HepG2 (cell line): ENCODE measurements at regions not wholly inside any gene's neighbourhood (a gene's known extent, or its start where the extent isn't known, plus 50 kb on each side); places are given as distances from the start of the nearest gene placed in this dataset.

ENCODE experiments used
- ATAC-seq: fragments of 200-7000 bp; cut with Tn5 transposase; 3 replicates; pipeline ENCODE4 v1.9.1; 2020; ENCODE audit warnings: mild to moderate bottlenecking, moderate library complexity
- BruUV-seq: library from RNA; stranded (reverse); fragments of 400-500 nt; replicated peaks from 2 replicates; lab custom pipeline; 2021; lab: Mats Ljungman, UMichigan
- CTCF ChIA-PET: fragments of 300-600 bp; formaldehyde crosslinking; extraction: SDS; loops from one replicate; lab custom pipeline; 2021; ENCODE audit warnings: low total read pairs, inconsistent platforms, low intra/inter-chr PET ratio; lab: Yijun Ruan, JAX
- POLR2A ChIA-PET: fragments of 350-600 bp; sonication (Branson Sonifier 250); formaldehyde crosslinking; loops from one replicate; lab custom pipeline; 2020; ENCODE audit warnings: antibody characterized with exemption, inconsistent platforms; lab: Yijun Ruan, JAX
- DNase-seq: peaks from one replicate; pipeline ENCODE4 v3.0.0-alpha.2; 2015; ENCODE audit warnings: low spot score
- FAIRE-seq: peaks from 3 replicates; lab custom pipeline; 2011; peaks lifted over from hg19 to GRCh38; lab: Jason Lieb, UNC
- H2AFZ ChIP-seq: one replicate; pipeline ENCODE4 v1.6.1; 2011; ENCODE audit warnings: low read length, inconsistent platforms
- H3K27ac ChIP-seq: fragments of 300-600 bp; 3 replicates; pipeline ENCODE4 v1.8.0; 2011; ENCODE audit warnings: mixed run types, mild to moderate bottlenecking, mixed read lengths, low read length, inconsistent platforms; ENCODE audit not compliant: insufficient read depth; ENCODE audit errors: extremely low read length
- H3K27me3 ChIP-seq, 2 experiments: fragments of 200-600 bp in 1 of 2; 2 replicates in 1 of 2; 3 replicates in 1 of 2; pipeline versions ENCODE4 v1.6.0 to v1.8.0; 2011; ENCODE audit warnings: low read length in 2 of 2, mild to moderate bottlenecking in 2 of 2, moderate library complexity in 2 of 2, inconsistent platforms in 1 of 2; ENCODE audit not compliant: insufficient read depth in 2 of 2, control insufficient read depth in 1 of 2
- H3K36me3 ChIP-seq, 2 experiments: fragments of 200-600 bp in 1 of 2; replicated peaks in 1 of 2; 2 replicates in 1 of 2; 3 replicates in 1 of 2; pipeline versions ENCODE4 v1.5.1 to v1.8.0; 2011; ENCODE audit warnings: low read length in 2 of 2, inconsistent platforms in 1 of 2; ENCODE audit not compliant: insufficient read depth in 2 of 2, control insufficient read depth in 1 of 2
- H3K4me1 ChIP-seq: 2 replicates; pipeline ENCODE4 v1.5.1; 2012; ENCODE audit warnings: low read length, inconsistent platforms; ENCODE audit not compliant: insufficient read depth
- H3K4me2 ChIP-seq: 2 replicates; pipeline ENCODE4 v1.6.0; 2011; ENCODE audit warnings: low read depth, low read length, inconsistent platforms
- H3K4me3 ChIP-seq, 3 experiments: fragments of 200-600 bp in 1 of 3; sonication (generic), shearing (Covaris generic) in 1 of 3; replicated peaks in 1 of 3; 2 replicates each; pipeline ENCODE4 v1.5.1; 2011 to 2016; ENCODE audit warnings: low read length in 3 of 3, inconsistent platforms in 2 of 3, low read depth in 2 of 3, mild to moderate bottlenecking in 2 of 3, control low read depth in 1 of 3, mixed read lengths in 1 of 3; ENCODE audit not compliant: insufficient read depth in 1 of 3
- H3K79me2 ChIP-seq: one replicate; pipeline ENCODE4 v1.6.1; 2011; ENCODE audit warnings: low read length, inconsistent platforms; ENCODE audit not compliant: insufficient read depth
- H3K9ac ChIP-seq: 2 replicates; pipeline ENCODE4 v1.6.0; 2011; ENCODE audit warnings: mild to moderate bottlenecking, low read depth, low read length, inconsistent platforms; ENCODE audit not compliant: insufficient read depth
- H3K9me3 ChIP-seq: 2 replicates; pipeline ENCODE4 v1.5.1; 2012; ENCODE audit warnings: mild to moderate bottlenecking, low read length
- H4K20me1 ChIP-seq: 2 replicates; pipeline ENCODE4 v1.6.0; 2011; ENCODE audit warnings: inconsistent platforms, mild to moderate bottlenecking, low read length, moderate library complexity; ENCODE audit not compliant: insufficient read depth
- ZNF333 ChIP-seq: sonication (generic); formaldehyde crosslinking; IDR thresholded peaks from 2 replicates; pipeline ENCODE4 v1.4.0; 2020; ENCODE audit warnings: mild to moderate bottlenecking, missing genetic modification reagents, borderline replicate concordance
- ZNF569 ChIP-seq: sonication (generic); formaldehyde crosslinking; IDR thresholded peaks from 2 replicates; pipeline ENCODE4 v1.5.0; 2020; ENCODE audit warnings: mild to moderate bottlenecking, missing genetic modification reagents, moderate library complexity, borderline replicate concordance
- ZNF616 ChIP-seq: sonication (generic); formaldehyde crosslinking; IDR thresholded peaks from 2 replicates; pipeline ENCODE4 v1.5.0; 2020; ENCODE audit warnings: low read depth, mild to moderate bottlenecking, missing genetic modification reagents
- ZSCAN20 ChIP-seq: sonication (generic); formaldehyde crosslinking; IDR thresholded peaks from 2 replicates; pipeline ENCODE4 v1.4.0; 2020; ENCODE audit warnings: missing genetic modification reagents, mild to moderate bottlenecking, borderline replicate concordance
- WGBS: methylation state at CpG from one replicate; pipeline ENCODE4 v1.1.6; 2017; ENCODE audit warnings: low lambda C conversion rate; 5-methylcytosine and 5-hydroxymethylcytosine counted together
- in situ Hi-C: cut with HindIII; loops from 2 replicates; pipeline ENCODE4 v1.10.0; 2017; ENCODE audit warnings: low pct_unique_long_range_greater_than_20kb; ENCODE audit not compliant: extremely low pct_ligation_motif_present
- intact Hi-C: fragments of 100-400 bp; cut with micrococcal nuclease; formaldehyde crosslinking; loops from one replicate; pipeline ENCODE4 v1.10.0; 2022; ENCODE audit not compliant: unreplicated experiment
- TF ChIP-seq, protein P1 (sequence below): sonication (generic); formaldehyde crosslinking; IDR thresholded peaks from 2 replicates; pipeline ENCODE4 v1.9.0; 2021; ENCODE audit warnings: missing genetic modification reagents, mild to moderate bottlenecking, borderline replicate concordance
- TF ChIP-seq, protein P2 (sequence below): IDR thresholded peaks from 2 replicates; pipeline ENCODE4 v1.6.1; 2012; ENCODE audit warnings: inconsistent platforms
- TF ChIP-seq, protein P3 (sequence below): sonication (generic); formaldehyde crosslinking; IDR thresholded peaks from 2 replicates; pipeline ENCODE4 v1.4.0; 2020; ENCODE audit warnings: missing genetic modification reagents

DNA sequence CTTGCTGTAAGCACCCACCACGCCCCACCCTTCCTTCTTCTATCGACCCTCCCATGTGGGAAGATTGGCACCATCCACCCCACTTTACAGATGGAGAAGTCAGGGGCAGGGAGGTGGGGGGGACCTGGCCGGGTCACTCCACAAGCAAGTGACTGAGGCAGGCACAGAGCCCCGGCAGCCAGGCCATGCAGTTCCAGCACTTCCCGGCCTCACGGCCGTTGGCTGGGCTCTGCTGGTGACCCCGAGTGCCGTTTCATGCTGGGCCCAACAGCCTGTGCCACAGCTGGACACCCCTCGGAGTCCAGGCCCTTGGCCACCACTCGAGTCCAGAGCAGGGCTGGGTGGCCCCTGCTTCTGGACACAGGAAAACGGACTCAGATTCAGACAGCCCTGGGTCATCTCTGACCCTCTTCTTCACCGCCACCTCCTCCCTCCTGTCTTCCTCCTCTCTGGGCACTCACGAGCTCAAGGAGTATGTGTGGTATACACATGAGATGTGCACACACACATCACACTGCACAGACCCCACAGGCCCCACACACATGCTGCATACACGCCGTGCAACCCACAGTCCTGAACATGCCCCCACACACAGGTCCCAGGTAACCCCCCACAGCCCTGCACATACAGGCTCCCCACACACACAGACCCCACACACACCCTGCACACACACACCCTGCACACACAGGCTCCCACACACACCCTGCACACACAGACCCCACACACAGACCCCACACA lies 89.3 kb upstream of the GPC1 start:
- H3K79me2 ChIP-seq = no peaks in the 10 kb centered on the region
- in situ Hi-C loops (no loop called here), intact Hi-C loops (loop anchor here (10.0 kb wide), 1 partner anchor 111 kb away; no protein-coding TSS in a partner anchor)
- H3K36me3 ChIP-seq = no peaks in the 10 kb centered on the region
- ChIA-PET CTCF (no interaction called here), POLR2A (no interaction called here)
- DNase-seq (no peak), FAIRE-seq (no peak), ATAC-seq (no peak)
- H3K4me2 ChIP-seq = no peak overlapping the region
- no peak overlapping the region for H3K27ac ChIP-seq
- H4K20me1 ChIP-seq = 0 out of 2 replicates have a peak, but pooled peaks cover 5% of the 10 kb centered on the region
- no peaks in the 10 kb centered on the region for H3K4me1 ChIP-seq
- BruUV-seq = no TSS peak
- no peak for TF ChIP-seq ZNF333 (CRISPR knock-in tag)
- no peak for TF ChIP-seq ZNF616
- TF ChIP-seq, protein P1, sequence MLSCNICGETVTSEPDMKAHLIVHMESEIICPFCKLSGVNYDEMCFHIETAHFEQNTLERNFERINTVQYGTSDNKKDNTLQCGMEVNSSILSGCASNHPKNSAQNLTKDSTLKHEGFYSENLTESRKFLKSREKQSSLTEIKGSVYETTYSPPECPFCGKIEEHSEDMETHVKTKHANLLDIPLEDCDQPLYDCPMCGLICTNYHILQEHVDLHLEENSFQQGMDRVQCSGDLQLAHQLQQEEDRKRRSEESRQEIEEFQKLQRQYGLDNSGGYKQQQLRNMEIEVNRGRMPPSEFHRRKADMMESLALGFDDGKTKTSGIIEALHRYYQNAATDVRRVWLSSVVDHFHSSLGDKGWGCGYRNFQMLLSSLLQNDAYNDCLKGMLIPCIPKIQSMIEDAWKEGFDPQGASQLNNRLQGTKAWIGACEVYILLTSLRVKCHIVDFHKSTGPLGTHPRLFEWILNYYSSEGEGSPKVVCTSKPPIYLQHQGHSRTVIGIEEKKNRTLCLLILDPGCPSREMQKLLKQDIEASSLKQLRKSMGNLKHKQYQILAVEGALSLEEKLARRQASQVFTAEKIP (CRISPR knock-in tag) = no peak
- no peak for TF ChIP-seq ZNF569
- TF ChIP-seq, protein P2, sequence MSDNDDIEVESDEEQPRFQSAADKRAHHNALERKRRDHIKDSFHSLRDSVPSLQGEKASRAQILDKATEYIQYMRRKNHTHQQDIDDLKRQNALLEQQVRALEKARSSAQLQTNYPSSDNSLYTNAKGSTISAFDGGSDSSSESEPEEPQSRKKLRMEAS = no peak
- TF ChIP-seq, protein P3, sequence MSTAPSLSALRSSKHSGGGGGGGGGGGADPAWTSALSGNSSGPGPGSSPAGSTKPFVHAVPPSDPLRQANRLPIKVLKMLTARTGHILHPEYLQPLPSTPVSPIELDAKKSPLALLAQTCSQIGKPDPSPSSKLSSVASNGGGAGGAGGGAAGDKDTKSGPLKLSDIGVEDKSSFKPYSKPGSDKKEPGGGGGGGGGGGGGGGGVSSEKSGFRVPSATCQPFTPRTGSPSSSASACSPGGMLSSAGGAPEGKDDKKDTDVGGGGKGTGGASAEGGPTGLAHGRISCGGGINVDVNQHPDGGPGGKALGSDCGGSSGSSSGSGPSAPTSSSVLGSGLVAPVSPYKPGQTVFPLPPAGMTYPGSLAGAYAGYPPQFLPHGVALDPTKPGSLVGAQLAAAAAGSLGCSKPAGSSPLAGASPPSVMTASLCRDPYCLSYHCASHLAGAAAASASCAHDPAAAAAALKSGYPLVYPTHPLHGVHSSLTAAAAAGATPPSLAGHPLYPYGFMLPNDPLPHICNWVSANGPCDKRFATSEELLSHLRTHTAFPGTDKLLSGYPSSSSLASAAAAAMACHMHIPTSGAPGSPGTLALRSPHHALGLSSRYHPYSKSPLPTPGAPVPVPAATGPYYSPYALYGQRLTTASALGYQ (CRISPR knock-in tag) = no peak
- no peak for TF ChIP-seq ZSCAN20 (CRISPR knock-in tag)
- H3K4me3 ChIP-seq = no peak overlapping the region
- WGBS = 21% methylated on average over 9 of the region's 16 CpGs
- peaks cover 12 to 80% of the 10 kb centered on the region in 2 experiments; a peak in 3 of 5 replicates for H3K27me3 ChIP-seq
- H2AFZ ChIP-seq = no peak overlapping the region
- H3K9ac ChIP-seq = no peak overlapping the region
- H3K9me3 ChIP-seq = peaks cover 11% of the 10 kb centered on the region; the same call in 1 of the 2 replicates
